Astrocyte (in vitro differentiated cells and primary cell): ENCODE measurements at regions not wholly inside any gene's neighbourhood (a gene's known extent, or its start where the extent isn't known, plus 50 kb on each side); places are given as distances from the start of the nearest gene placed in this dataset.

ENCODE experiments used
- DNase-seq: peaks from one replicate; pipeline ENCODE4 v3.0.0-alpha.2; 2010; ENCODE audit warnings: low read depth
- FAIRE-seq: peaks from 2 replicates; lab custom pipeline; 2011; peaks lifted over from hg19 to GRCh38; lab: Jason Lieb, UNC
- H2AFZ ChIP-seq: 2 replicates; pipeline ENCODE4 v1.6.0; 2012; ENCODE audit warnings: low read depth, low read length, inconsistent platforms
- H3K27ac ChIP-seq: 2 replicates; pipeline ENCODE4 v1.5.1; 2011; ENCODE audit warnings: low read depth, low read length, inconsistent platforms
- H3K27me3 ChIP-seq: 2 replicates; pipeline ENCODE4 v1.6.0; 2011; ENCODE audit warnings: low read length, inconsistent platforms; ENCODE audit not compliant: insufficient read depth
- H3K36me3 ChIP-seq: 2 replicates; pipeline ENCODE4 v1.5.1; 2011; ENCODE audit warnings: low read length, inconsistent platforms; ENCODE audit not compliant: insufficient read depth
- H3K4me1 ChIP-seq: 2 replicates; pipeline ENCODE4 v1.5.1; 2011; ENCODE audit warnings: low read length, inconsistent platforms; ENCODE audit not compliant: insufficient read depth
- H3K4me2 ChIP-seq: 2 replicates; pipeline ENCODE4 v1.6.0; 2012; ENCODE audit warnings: low read length, inconsistent platforms
- H3K4me3 ChIP-seq: 2 replicates; pipeline ENCODE4 v1.5.1; 2011; ENCODE audit warnings: low read depth, mild to moderate bottlenecking, low read length, inconsistent platforms; ENCODE audit not compliant: insufficient read depth
- H3K79me2 ChIP-seq: 2 replicates; pipeline ENCODE4 v1.6.0; 2012; ENCODE audit warnings: mild to moderate bottlenecking, low read length, inconsistent platforms; ENCODE audit not compliant: insufficient read depth
- H3K9ac ChIP-seq: 2 replicates; pipeline ENCODE4 v1.6.0; 2012; ENCODE audit warnings: mild to moderate bottlenecking, low read length, inconsistent platforms
- H3K9me3 ChIP-seq: 2 replicates; pipeline ENCODE4 v1.5.1; 2012; ENCODE audit warnings: low read depth, mild to moderate bottlenecking, low read length, inconsistent platforms; ENCODE audit not compliant: insufficient read depth
- H4K20me1 ChIP-seq: 2 replicates; pipeline ENCODE4 v1.6.0; 2012; ENCODE audit warnings: low read length, inconsistent platforms; ENCODE audit not compliant: insufficient read depth
- H3K27ac Mint-ChIP-seq: one replicate; pipeline ENCODE4 v1.8.0; 2021; ENCODE audit warnings: mild to moderate bottlenecking, mixed read lengths; ENCODE audit not compliant: unreplicated experiment
- H3K27me3 Mint-ChIP-seq: one replicate; pipeline ENCODE4 v1.8.0; 2021; ENCODE audit warnings: low read depth, mixed read lengths; ENCODE audit not compliant: unreplicated experiment
- H3K36me3 Mint-ChIP-seq: one replicate; pipeline ENCODE4 v1.8.0; 2021; ENCODE audit warnings: low read depth, mixed read lengths; ENCODE audit not compliant: unreplicated experiment
- H3K4me1 Mint-ChIP-seq: one replicate; pipeline ENCODE4 v1.8.0; 2021; ENCODE audit warnings: low read depth, mixed read lengths; ENCODE audit not compliant: unreplicated experiment
- H3K4me3 Mint-ChIP-seq: one replicate; pipeline ENCODE4 v1.8.0; 2021; ENCODE audit warnings: mild to moderate bottlenecking, moderate library complexity, mixed read lengths; ENCODE audit not compliant: unreplicated experiment
- H3K9me3 Mint-ChIP-seq: one replicate; pipeline ENCODE4 v1.8.0; 2021; ENCODE audit warnings: mild to moderate bottlenecking, mixed read lengths; ENCODE audit not compliant: unreplicated experiment
- CTCF ChIP-seq: IDR thresholded peaks from 2 replicates; pipeline ENCODE4 v1.5.1; 2011; ENCODE audit warnings: low read depth, mild to moderate bottlenecking, inconsistent platforms, low read length, moderate library complexity; ENCODE audit not compliant: insufficient read depth
- EZH2 ChIP-seq: IDR thresholded peaks from 2 replicates; pipeline ENCODE4 v1.6.1; 2012; ENCODE audit warnings: mild to moderate bottlenecking, low read length, inconsistent platforms; ENCODE audit not compliant: insufficient read depth

GRCh38 chr12:61412201-61412600 lies 848.0 kb upstream of the USP15 start:
- H3K36me3 ChIP-seq = no peaks in the 10 kb centered on the region
- H3K36me3 Mint-ChIP-seq = no peaks in the 10 kb centered on the region
- FAIRE-seq = no peak

GRCh38 chr12:61414470-61414869 lies 845.7 kb upstream of the USP15 start:
- Histone ChIP-seq H3K79me2 (no peaks in the 10 kb centered on the region), H3K4me1 (no peaks in the 10 kb centered on the region), H3K27ac (no peak overlapping the region), H3K4me2 (no peak overlapping the region), H2AFZ (no peak overlapping the region), H3K36me3 (no peaks in the 10 kb centered on the region), H4K20me1 (no peaks in the 10 kb centered on the region), H3K4me3 (no peak overlapping the region), H3K9ac (no peak overlapping the region), H3K27me3 (no peaks in the 10 kb centered on the region), H3K9me3 (no peaks in the 10 kb centered on the region)
- Mint-ChIP-seq H3K4me3 (no peak overlapping the region), H3K36me3 (no peaks in the 10 kb centered on the region), H3K9me3 (no peaks in the 10 kb centered on the region), H3K27ac (no peak overlapping the region), H3K4me1 (no peaks in the 10 kb centered on the region), H3K27me3 (no peaks in the 10 kb centered on the region)
- TF ChIP-seq EZH2 (no peak), CTCF (no peak)
- FAIRE-seq = no peak
- no peak for DNase-seq

More at GRCh38 chr12:61412201-61412600, 848.0 kb upstream of the USP15 start:
- no peaks in the 10 kb centered on the region for H3K4me1 ChIP-seq
- H3K79me2 ChIP-seq = no peaks in the 10 kb centered on the region
- H3K4me3 ChIP-seq = no peak overlapping the region
- Mint-ChIP-seq H3K27ac (no peak overlapping the region), H3K27me3 (no peaks in the 10 kb centered on the region), H3K4me1 (no peaks in the 10 kb centered on the region), H3K4me3 (no peak overlapping the region), H3K9me3 (no peaks in the 10 kb centered on the region)
- no peak for TF ChIP-seq EZH2
- no peak for TF ChIP-seq CTCF
- peaks cover 2% of the 10 kb centered on the region for H3K9me3 ChIP-seq
- no peaks in the 10 kb centered on the region for H4K20me1 ChIP-seq
- H3K4me2 ChIP-seq = no peak overlapping the region
- H3K9ac ChIP-seq = no peak overlapping the region
- no peak overlapping the region for H3K27ac ChIP-seq
- H2AFZ ChIP-seq = no peak overlapping the region
- no peak for DNase-seq
- H3K27me3 ChIP-seq = no peaks in the 10 kb centered on the region

GRCh38 chr12:61422786-61423185 lies 837.4 kb upstream of the USP15 start:
- no peak overlapping the region for H3K4me3 Mint-ChIP-seq
- peaks cover 6% of the 10 kb centered on the region for H3K9me3 Mint-ChIP-seq
- H3K4me1 Mint-ChIP-seq = no peaks in the 10 kb centered on the region
- Histone ChIP-seq H3K27me3 (no peaks in the 10 kb centered on the region), H3K27ac (no peak overlapping the region), H3K4me2 (no peak overlapping the region), H2AFZ (no peak overlapping the region), H3K9me3 (no peaks in the 10 kb centered on the region), H3K4me3 (no peak overlapping the region), H3K9ac (no peak overlapping the region), H4K20me1 (no peaks in the 10 kb centered on the region), H3K4me1 (no peaks in the 10 kb centered on the region), H3K79me2 (no peaks in the 10 kb centered on the region), H3K36me3 (no peaks in the 10 kb centered on the region)
- H3K36me3 Mint-ChIP-seq = no peaks in the 10 kb centered on the region
- H3K27me3 Mint-ChIP-seq = no peaks in the 10 kb centered on the region
- H3K27ac Mint-ChIP-seq = no peak overlapping the region
- no peak for DNase-seq
- TF ChIP-seq EZH2 = no peak
- no peak for FAIRE-seq
